Neural cell (in vitro differentiated cells): ENCODE measurements at regions not wholly inside any gene's neighbourhood (a gene's known extent, or its start where the extent isn't known, plus 50 kb on each side); places are given as distances from the start of the nearest gene placed in this dataset.

Experiments
- EP300 ChIP-seq: fragments of 450-650 bp; conservative IDR thresholded peaks from 2 replicates; pipeline ENCODE4 v1.6.1; 2014; ENCODE audit warnings: antibody characterized with exemption, mild to moderate bottlenecking, moderate library complexity; ENCODE audit not compliant: poor library complexity, severe bottlenecking
- EZH2 ChIP-seq: fragments of 200-600, 300-800 bp; shearing (Covaris generic), sonication (generic); IDR thresholded peaks from 2 replicates; pipeline ENCODE4 v1.6.1; 2014; ENCODE audit warnings: antibody characterized with exemption, low read length, borderline replicate concordance, mild to moderate bottlenecking; ENCODE audit not compliant: insufficient read depth, poor library complexity, severe bottlenecking
- MXI1 ChIP-seq: fragments of 450-650 bp; conservative IDR thresholded peaks from 2 replicates; pipeline ENCODE4 v1.6.1; 2014; ENCODE audit warnings: antibody characterized with exemption, mild to moderate bottlenecking; ENCODE audit not compliant: poor library complexity, severe bottlenecking
- POLR2AphosphoS5 ChIP-seq: IDR thresholded peaks from 2 replicates; pipeline ENCODE4 v1.6.1; 2012
- RAD21 ChIP-seq: fragments of 450-650 bp; conservative IDR thresholded peaks from 2 replicates; pipeline ENCODE4 v1.6.1; 2014; ENCODE audit warnings: antibody characterized with exemption, mild to moderate bottlenecking, moderate library complexity
- REST ChIP-seq: IDR thresholded peaks from 2 replicates; pipeline ENCODE4 v1.6.1; 2012; ENCODE audit warnings: borderline replicate concordance
- SMC3 ChIP-seq: fragments of 450-650 bp; conservative IDR thresholded peaks from 2 replicates; pipeline ENCODE4 v1.6.1; 2014; ENCODE audit warnings: antibody characterized with exemption, mild to moderate bottlenecking, moderate library complexity; ENCODE audit not compliant: poor library complexity
- TAF1 ChIP-seq: IDR thresholded peaks from 2 replicates; pipeline ENCODE4 v1.6.1; 2012; ENCODE audit warnings: low read depth
- TF ChIP-seq, protein P1 (sequence below): fragments of 450-650 bp; IDR thresholded peaks from 2 replicates; pipeline ENCODE4 v1.5.1; 2014; ENCODE audit warnings: antibody characterized with exemption, mild to moderate bottlenecking, moderate library complexity; ENCODE audit not compliant: poor library complexity, severe bottlenecking

GRCh38 chr7:41763626-41764025 is 60.7 kb upstream of the INHBA start:
- no peak for TF ChIP-seq MXI1
- no peak for TF ChIP-seq EP300
- TF ChIP-seq, protein P1, sequence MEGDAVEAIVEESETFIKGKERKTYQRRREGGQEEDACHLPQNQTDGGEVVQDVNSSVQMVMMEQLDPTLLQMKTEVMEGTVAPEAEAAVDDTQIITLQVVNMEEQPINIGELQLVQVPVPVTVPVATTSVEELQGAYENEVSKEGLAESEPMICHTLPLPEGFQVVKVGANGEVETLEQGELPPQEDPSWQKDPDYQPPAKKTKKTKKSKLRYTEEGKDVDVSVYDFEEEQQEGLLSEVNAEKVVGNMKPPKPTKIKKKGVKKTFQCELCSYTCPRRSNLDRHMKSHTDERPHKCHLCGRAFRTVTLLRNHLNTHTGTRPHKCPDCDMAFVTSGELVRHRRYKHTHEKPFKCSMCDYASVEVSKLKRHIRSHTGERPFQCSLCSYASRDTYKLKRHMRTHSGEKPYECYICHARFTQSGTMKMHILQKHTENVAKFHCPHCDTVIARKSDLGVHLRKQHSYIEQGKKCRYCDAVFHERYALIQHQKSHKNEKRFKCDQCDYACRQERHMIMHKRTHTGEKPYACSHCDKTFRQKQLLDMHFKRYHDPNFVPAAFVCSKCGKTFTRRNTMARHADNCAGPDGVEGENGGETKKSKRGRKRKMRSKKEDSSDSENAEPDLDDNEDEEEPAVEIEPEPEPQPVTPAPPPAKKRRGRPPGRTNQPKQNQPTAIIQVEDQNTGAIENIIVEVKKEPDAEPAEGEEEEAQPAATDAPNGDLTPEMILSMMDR: no peak
- no peak for TF ChIP-seq RAD21
- TF ChIP-seq SMC3: no peak
- no peak for TF ChIP-seq TAF1
- TF ChIP-seq REST: no peak
- no peak for TF ChIP-seq POLR2AphosphoS5
- no peak for TF ChIP-seq EZH2
